ENCODE measurements at regions not wholly inside any gene's neighbourhood (a gene's known extent, or its start where the extent isn't known, plus 50 kb on each side); places are given as distances from the start of the nearest gene placed in this dataset.

GRCh38 chr20:7702141-7702540, 238.1 kb downstream of the HAO1 start:
- DNase-seq, result no peak
- Histone ChIP-seq H3K79me1 (ENCODE audit: low read depth in 1 of 2, low read length in 2 of 2) (no peaks in the 10 kb centered on the region), H3K4ac (ENCODE audit: low read depth, low read length) (no peak overlapping the region), H3K27me3 (ENCODE audit: control insufficient read depth, insufficient read depth, low read length) (no peaks in the 10 kb centered on the region), H3K14ac (replicated peaks; ENCODE audit: low read depth, low read length) (no peak overlapping the region), H3K9me1 (ENCODE audit: insufficient read depth, low read length) (no peaks in the 10 kb centered on the region), H3K9ac (ENCODE audit: low read depth, low read length) (no peak overlapping the region), H4K8ac (ENCODE audit: low read depth in 2 of 2, low read length in 2 of 2) (no peak overlapping the region), H3K27ac (ENCODE audit: insufficient read depth, low read length) (no peak overlapping the region), H3K4me1 (ENCODE audit: control insufficient read depth, insufficient read depth, low read length) (no peaks in the 10 kb centered on the region), H4K20me1 (ENCODE audit: insufficient read depth, low read length) (no peaks in the 10 kb centered on the region), H4K91ac (ENCODE audit: insufficient read depth, low read depth, low read length) (no peak overlapping the region), H2AFZ (replicated peaks; ENCODE audit: low read length, poor library complexity) (no peak overlapping the region), H3K4me2 (ENCODE audit: low read depth, low read length) (no peak overlapping the region), H3K36me3 (ENCODE audit: control insufficient read depth, insufficient read depth, low read length) (no peaks in the 10 kb centered on the region), H2AK9ac (replicated peaks; ENCODE audit: low read depth, low read length, poor library complexity) (no peak overlapping the region), H2BK15ac (ENCODE audit: low read depth, low read length) (no peak overlapping the region), H2AK5ac (ENCODE audit: low read depth, low read length) (no peak overlapping the region), H3K9me3 (ENCODE audit: control insufficient read depth, insufficient read depth, low read length) (no peaks in the 10 kb centered on the region), H2BK120ac (ENCODE audit: low read depth, low read length) (no peak overlapping the region), H4K5ac (ENCODE audit: low read depth, low read length) (no peak overlapping the region), H3K23ac (ENCODE audit: low read depth, low read length) (no peak overlapping the region), H2BK20ac (ENCODE audit: low read depth, low read length) (no peak overlapping the region), H2BK5ac (ENCODE audit: low read depth, low read length, poor library complexity, severe bottlenecking) (peak overlapping the region; percentile 33), H3K4me3 (ENCODE audit: insufficient read depth, low read depth, low read length) (no peak overlapping the region), H3K18ac (ENCODE audit: low read depth, low read length) (no peak overlapping the region), H3K56ac (ENCODE audit: extremely low read depth, insufficient read depth, low read length) (no peak overlapping the region)
- intact Hi-C loops (cut with micrococcal nuclease), result no loop called here
- TF ChIP-seq MXI1 (IDR thresholded peaks at IDR 0.05; ENCODE audit: borderline replicate concordance, low read depth, low read length) (no peak), CHD1 (IDR thresholded peaks at IDR 0.05; ENCODE audit: low read depth, low read length) (no peak), MAZ (IDR thresholded peaks at IDR 0.05; ENCODE audit: borderline replicate concordance, low read depth, low read length) (no peak), CEBPB (IDR thresholded peaks at IDR 0.05; ENCODE audit: low read depth, low read length) (no peak), RCOR1 (IDR thresholded peaks at IDR 0.05; ENCODE audit: insufficient replicate concordance, low read length) (no peak), RAD21 (IDR thresholded peaks at IDR 0.05; ENCODE audit: low read length) (no peak), FOS (IDR thresholded peaks at IDR 0.05; ENCODE audit: low read depth, low read length) (no peak), USF2 (IDR thresholded peaks at IDR 0.05; ENCODE audit: low read depth, low read length) (no peak), ELK1 (IDR thresholded peaks at IDR 0.05; ENCODE audit: borderline replicate concordance, low read depth, low read length) (no peak), RFX5 (IDR thresholded peaks at IDR 0.05; ENCODE audit: low read depth, low read length) (no peak), NFE2L2 (IDR thresholded peaks at IDR 0.05; ENCODE audit: low read depth, low read length) (no peak), POLR2A (IDR thresholded peaks at IDR 0.05; ENCODE audit: low read depth, low read length) (no peak), CTCF (conservative IDR thresholded peaks at IDR 0.05; ENCODE audit: low read depth, low read length) (no peak), SMC3 (IDR thresholded peaks at IDR 0.05; ENCODE audit: low read depth, low read length) (no peak), MAFK (IDR thresholded peaks at IDR 0.05; ENCODE audit: low read depth, low read length) (no peak), BHLHE40 (IDR thresholded peaks at IDR 0.05; ENCODE audit: low read depth, low read length) (no peak)
- in situ Hi-C loops (cut with MboI; ENCODE audit: low sequenced_read_pairs), result no loop called here
- ATAC-seq (ENCODE audit: low read depth), result no peak
- BruUV-seq (replicated peaks), result no TSS peak
- dilution Hi-C loops (cut with HindIII; ENCODE audit: low sequenced_read_pairs, unreplicated experiment), result no loop called here
- CTCF ChIA-PET, result no interaction called here
- WGBS, 2 experiments (ENCODE audit: extremely low coverage in 2 of 2, insufficient read length in 1 of 2), result 55% methylated on average over 2 of the region's 2 CpGs; no CpG with 5 or more reads in 1 of the 2 experiments
- POLR2A ChIA-PET (ENCODE audit: unreplicated experiment), result no interaction called here
